CD4-positive, alpha-beta T cell treated with Interleukin-4 for 4 hours (primary cell): ENCODE measurements at regions not wholly inside any gene's neighbourhood (a gene's known extent, or its start where the extent isn't known, plus 50 kb on each side); places are given as distances from the start of the nearest gene placed in this dataset.

Experiments used
- DNase-seq: peaks from one replicate; pipeline ENCODE4 v3.0.0-alpha.2; 2020

GRCh38 chr21:19874521-19874920, 1123.7 kb upstream of the NCAM2 start:
- DNase-seq, result no peak

- no peak for DNase-seq
Measured at GRCh38 chr21:19878133-19878532, 1120.1 kb upstream of the NCAM2 start.

- DNase-seq, result no peak
Measured at GRCh38 chr21:19899645-19900044, 1098.6 kb upstream of the NCAM2 start.

GRCh38 chr21:19900149-19900548, 1098.1 kb upstream of the NCAM2 start:
- DNase-seq, result no peak

GRCh38 chr21:19908390-19908789, 1089.8 kb upstream of the NCAM2 start:
- no peak for DNase-seq

GRCh38 chr21:19914028-19914427, 1084.2 kb upstream of the NCAM2 start:
- DNase-seq, result no peak

- no peak for DNase-seq
Measured at GRCh38 chr21:19921211-19921610, 1077.0 kb upstream of the NCAM2 start.

GRCh38 chr21:19922122-19922521, 1076.1 kb upstream of the NCAM2 start:
- DNase-seq, result no peak

GRCh38 chr21:19935467-19935866, 1062.7 kb upstream of the NCAM2 start:
- no peak for DNase-seq

- DNase-seq, result no peak
Measured at GRCh38 chr21:19937619-19938018, 1060.6 kb upstream of the NCAM2 start.

- no peak for DNase-seq
Measured at GRCh38 chr21:19941626-19942025, 1056.6 kb upstream of the NCAM2 start.

- DNase-seq, result no peak
Measured at GRCh38 chr21:19950347-19950746, 1047.9 kb upstream of the NCAM2 start.

- no peak for DNase-seq
Measured at GRCh38 chr21:19969156-19969555, 1029.1 kb upstream of the NCAM2 start.

- no peak for DNase-seq
Measured at GRCh38 chr21:19981938-19982337, 1016.3 kb upstream of the NCAM2 start.

- no peak for DNase-seq
Measured at GRCh38 chr21:19986396-19986795, 1011.8 kb upstream of the NCAM2 start.

GRCh38 chr21:19987671-19988070, 1010.5 kb upstream of the NCAM2 start:
- no peak for DNase-seq

- no peak for DNase-seq
Measured at GRCh38 chr21:19992540-19992939, 1005.7 kb upstream of the NCAM2 start.

GRCh38 chr21:19993268-19993667, 1004.9 kb upstream of the NCAM2 start:
- DNase-seq, result no peak

GRCh38 chr21:19995253-19995652, 1003.0 kb upstream of the NCAM2 start:
- no peak for DNase-seq

- no peak for DNase-seq
Measured at GRCh38 chr21:19998453-19998852, 999.8 kb upstream of the NCAM2 start.

- no peak for DNase-seq
Measured at GRCh38 chr21:19999369-20000272, 998.6 kb upstream of the NCAM2 start.

- no peak for DNase-seq
Measured at GRCh38 chr21:20004367-20004766, 993.8 kb upstream of the NCAM2 start.

GRCh38 chr21:20010691-20011200, 987.5 kb upstream of the NCAM2 start:
- no peak for DNase-seq

- no peak for DNase-seq
Measured at GRCh38 chr21:20013851-20014250, 984.4 kb upstream of the NCAM2 start.
